ENCODE measurements at regions not wholly inside any gene's neighbourhood (a gene's known extent, or its start where the extent isn't known, plus 50 kb on each side); places are given as distances from the start of the nearest gene placed in this dataset.

- TF ChIP-seq ZNF580 (tag by site-specific recombination; IDR thresholded peaks at IDR 0.05) = no peak
- TF ChIP-seq ZNF600 (tag by site-specific recombination; IDR thresholded peaks at IDR 0.05) = no peak
- no peak for TF ChIP-seq ZNF558 (tag by site-specific recombination; IDR thresholded peaks at IDR 0.05)
- no peak for TF ChIP-seq ZBTB10 (tag by site-specific recombination; IDR thresholded peaks at IDR 0.05)
Measured at GRCh38 chr3:96072226-96072625, 742.2 kb upstream of the EPHA6 start (continued).

GRCh38 chr3:96083610-96084009 lies 730.8 kb upstream of the EPHA6 start:
- Histone ChIP-seq H3K4me3 (ENCODE audit: low read depth, low read length) (no peak overlapping the region), H3K4me1 (ENCODE audit: control insufficient read depth, insufficient read depth, low read length) (no peaks in the 10 kb centered on the region), H3K27ac (ENCODE audit: extremely low read depth, low read depth, low read length) (no peak overlapping the region), H3K9me3 (ENCODE audit: control insufficient read depth, insufficient read depth, low read depth, low read length) (no peaks in the 10 kb centered on the region), H3K36me3 (ENCODE audit: control insufficient read depth in 2 of 2, insufficient read depth in 1 of 2, low read length in 2 of 2) (no peaks in the 10 kb centered on the region)
- TF ChIP-seq ZBTB49 (tag by site-specific recombination; IDR thresholded peaks at IDR 0.05; ENCODE audit: low read depth) = no peak
- no peak for TF ChIP-seq ZNF274 (IDR thresholded peaks at IDR 0.05; ENCODE audit: low read length)
- no peak for TF ChIP-seq ZNF274 (tag by site-specific recombination; IDR thresholded peaks at IDR 0.05; ENCODE audit: borderline replicate concordance)
- TF ChIP-seq ZNF639 (tag by site-specific recombination; IDR thresholded peaks at IDR 0.05) = no peak
- no peak for TF ChIP-seq ZNF580 (tag by site-specific recombination; IDR thresholded peaks at IDR 0.05)
- no peak for TF ChIP-seq ZNF16 (tag by site-specific recombination; IDR thresholded peaks at IDR 0.05; ENCODE audit: low read depth)
- no peak for TF ChIP-seq ZNF132 (tag by site-specific recombination; IDR thresholded peaks at IDR 0.05; ENCODE audit: borderline replicate concordance)
- no peak for TF ChIP-seq YY2 (tag by site-specific recombination; IDR thresholded peaks at IDR 0.05)
- TF ChIP-seq ZNF629 (tag by site-specific recombination; IDR thresholded peaks at IDR 0.05) = no peak
- TF ChIP-seq ZNF776 (tag by site-specific recombination; IDR thresholded peaks at IDR 0.05; ENCODE audit: borderline replicate concordance) = no peak
- TF ChIP-seq ZNF791 (tag by site-specific recombination; IDR thresholded peaks at IDR 0.05) = no peak
- TF ChIP-seq ZNF610 (tag by site-specific recombination; IDR thresholded peaks at IDR 0.05; ENCODE audit: borderline replicate concordance) = no peak
- no peak for TF ChIP-seq ZNF426 (tag by site-specific recombination; IDR thresholded peaks at IDR 0.05)
- TF ChIP-seq ZBTB7A (tag by site-specific recombination; IDR thresholded peaks at IDR 0.05; ENCODE audit: low read depth) = no peak
- no peak for TF ChIP-seq HOXA7 (CRISPR knock-in tag; IDR thresholded peaks at IDR 0.05; ENCODE audit: borderline replicate concordance)
- no peak for TF ChIP-seq ZNF510 (tag by site-specific recombination; IDR thresholded peaks at IDR 0.05; ENCODE audit: insufficient replicate concordance)
- TF ChIP-seq SCRT1 (tag by site-specific recombination; IDR thresholded peaks at IDR 0.05; ENCODE audit: borderline replicate concordance) = no peak
- no peak for TF ChIP-seq ZNF140 (tag by site-specific recombination; IDR thresholded peaks at IDR 0.05)
- no peak for TF ChIP-seq PRDM4 (tag by site-specific recombination; IDR thresholded peaks at IDR 0.05)
- TF ChIP-seq ZNF121 (tag by site-specific recombination; IDR thresholded peaks at IDR 0.05) = no peak
- no peak for TF ChIP-seq ZNF707 (tag by site-specific recombination; IDR thresholded peaks at IDR 0.05)
- ChIA-PET CTCF (no interaction called here), POLR2A (no interaction called here)

Data from HEK293 (cell line).